ENCODE measurements at regions not wholly inside any gene's neighbourhood (a gene's known extent, or its start where the extent isn't known, plus 50 kb on each side); places are given as distances from the start of the nearest gene placed in this dataset.
"Not testable (repeated sequence)": the region's sequence is repeated elsewhere in the genome, so short reads cannot be mapped to it uniquely, and the experiment has no call there.

- no peak overlapping the region for H3K9ac ChIP-seq (ENCODE audit: extremely low read depth, low read length, poor library complexity, severe bottlenecking)
- Mint-ChIP-seq H3K27ac (no peak overlapping the region), H3K4me1 (peaks cover 65% of the 10 kb centered on the region), H3K4me3 (no peak overlapping the region), H3K36me3 (ENCODE audit: low read depth) (no peaks in the 10 kb centered on the region), H3K27me3 (ENCODE audit: insufficient read depth) (peaks cover 46% of the 10 kb centered on the region), H3K9me3 (no peaks in the 10 kb centered on the region)
- H3K9me3 ChIP-seq (ENCODE audit: control insufficient read depth, low read length): no peaks in the 10 kb centered on the region
- H3K4me1 ChIP-seq (ENCODE audit: control insufficient read depth, insufficient read depth, low read length): peaks cover 12% of the 10 kb centered on the region
- H3K27me3 ChIP-seq (ENCODE audit: control insufficient read depth, insufficient read depth, low read length, poor library complexity, severe bottlenecking): peaks cover 10% of the 10 kb centered on the region
- TF ChIP-seq CTCF (conservative IDR thresholded peaks at IDR 0.05): no peak
- no peak overlapping the region for H3K4me3 ChIP-seq (ENCODE audit: low read length)
- H3K27ac ChIP-seq (ENCODE audit: low read depth, low read length): no peak overlapping the region
- no peak for DNase-seq
- 92 to 95% methylated on average over 4 to 5 of the region's 5 CpGs for WGBS, 2 experiments (ENCODE audit: insufficient coverage in 1 of 2, insufficient read length in 1 of 2)
- no peaks in the 10 kb centered on the region for H3K36me3 ChIP-seq (ENCODE audit: control insufficient read depth, insufficient read depth, low read length)
Observed at GRCh38 chr9:81827616-81828296, 100.5 kb upstream of the SPATA31D4 start.

GRCh38 chr9:81829195-81829882 lies 98.9 kb upstream of the SPATA31D4 start:
- H3K4me3 ChIP-seq (ENCODE audit: low read length): no peak overlapping the region
- TF ChIP-seq CTCF (conservative IDR thresholded peaks at IDR 0.05): no peak
- H3K36me3 Mint-ChIP-seq (ENCODE audit: low read depth): no peaks in the 10 kb centered on the region
- no peak overlapping the region for H3K27ac Mint-ChIP-seq
- H3K4me1 Mint-ChIP-seq: peaks cover 50% of the 10 kb centered on the region
- peaks cover 10% of the 10 kb centered on the region for H3K27me3 ChIP-seq (ENCODE audit: control insufficient read depth, insufficient read depth, low read length, poor library complexity, severe bottlenecking)
- no peaks in the 10 kb centered on the region for H3K9me3 Mint-ChIP-seq
- peaks cover 51% of the 10 kb centered on the region for H3K27me3 Mint-ChIP-seq (ENCODE audit: insufficient read depth)
- no peak overlapping the region for H3K4me3 Mint-ChIP-seq
- peaks cover 7% of the 10 kb centered on the region for H3K4me1 ChIP-seq (ENCODE audit: control insufficient read depth, insufficient read depth, low read length)
- H3K9ac ChIP-seq (ENCODE audit: extremely low read depth, low read length, poor library complexity, severe bottlenecking): no peak overlapping the region
- DNase-seq: peak; percentile 67
- no peaks in the 10 kb centered on the region for H3K9me3 ChIP-seq (ENCODE audit: control insufficient read depth, low read length)
- no peak overlapping the region for H3K27ac ChIP-seq (ENCODE audit: low read depth, low read length)
- no peaks in the 10 kb centered on the region for H3K36me3 ChIP-seq (ENCODE audit: control insufficient read depth, insufficient read depth, low read length)
- 82 to 91% methylated on average over 4 to 5 of the region's 5 CpGs for WGBS, 2 experiments (ENCODE audit: insufficient coverage in 1 of 2, insufficient read length in 1 of 2)

- H3K4me3 Mint-ChIP-seq; H3K27ac Mint-ChIP-seq; H3K9ac ChIP-seq (ENCODE audit: extremely low read depth, low read length, poor library complexity, severe bottlenecking); H3K36me3 ChIP-seq (ENCODE audit: control insufficient read depth, insufficient read depth, low read length); H3K27me3 ChIP-seq (ENCODE audit: control insufficient read depth, insufficient read depth, low read length, poor library complexity, severe bottlenecking); H3K4me3 ChIP-seq (ENCODE audit: low read length); H3K9me3 Mint-ChIP-seq; H3K36me3 Mint-ChIP-seq (ENCODE audit: low read depth); DNase-seq; H3K27ac ChIP-seq (ENCODE audit: low read depth, low read length); H3K4me1 ChIP-seq (ENCODE audit: control insufficient read depth, insufficient read depth, low read length); H3K9me3 ChIP-seq (ENCODE audit: control insufficient read depth, low read length): not testable (repeated sequence)
- peaks cover 49% of the 10 kb centered on the region for H3K27me3 Mint-ChIP-seq (ENCODE audit: insufficient read depth)
- WGBS, 2 experiments (ENCODE audit: insufficient coverage in 1 of 2, insufficient read length in 1 of 2): 94 to 95% methylated on average over 6 to 8 of the region's 8 CpGs
- H3K4me1 Mint-ChIP-seq: peaks cover 41% of the 10 kb centered on the region
Observed at GRCh38 chr9:81830431-81830830, 97.8 kb upstream of the SPATA31D4 start.
